ENCODE measurements at regions not wholly inside any gene's neighbourhood (a gene's known extent, or its start where the extent isn't known, plus 50 kb on each side); places are given as distances from the start of the nearest gene placed in this dataset.
"Not testable (repeated sequence)": the region's sequence is repeated elsewhere in the genome, so short reads cannot be mapped to it uniquely, and the experiment has no call there.

GRCh38 chr3:44159696-44160300 is 81.9 kb upstream of the TOPAZ1 start:
- Histone ChIP-seq H4K20me1 (ENCODE audit: insufficient read depth, poor library complexity, severe bottlenecking) (no peaks in the 10 kb centered on the region), H3K4me1 (ENCODE audit: insufficient read depth) (no peaks in the 10 kb centered on the region), H3K79me2 (no peaks in the 10 kb centered on the region), H3K36me3 (replicated peaks; ENCODE audit: insufficient read depth, low read depth) (no peaks in the 10 kb centered on the region), H2AFZ (no peak overlapping the region), H3K27me3 (peaks cover 5% of the 10 kb centered on the region), H3K9me3 (ENCODE audit: low read depth) (no peaks in the 10 kb centered on the region), H3K9me2 (replicated peaks; ENCODE audit: insufficient read depth) (no peaks in the 10 kb centered on the region), H3K27ac (no peak overlapping the region), H3K4me2 (no peak overlapping the region), H3K4me3 (no peak overlapping the region)
- no peak for DNase-seq (ENCODE audit: low spot score)
- TF ChIP-seq CTCF (IDR thresholded peaks at IDR 0.05; ENCODE audit: poor library complexity): no peak
- no peak for TF ChIP-seq EZH2phosphoT487 (IDR thresholded peaks at IDR 0.05; ENCODE audit: low read depth, severe bottlenecking, unreplicated experiment)
- TF ChIP-seq EZH2 (IDR thresholded peaks at IDR 0.05; ENCODE audit: borderline replicate concordance): no peak
- 100% methylated on average over 2 of the region's 2 CpGs for WGBS (ENCODE audit: low lambda C conversion rate, missing lambda C conversion rate)

GRCh38 chr3:44160818-44161217 is 80.9 kb upstream of the TOPAZ1 start:
- WGBS (ENCODE audit: low lambda C conversion rate, missing lambda C conversion rate): 83% methylated on average over 4 of the region's 4 CpGs
- TF ChIP-seq EZH2phosphoT487 (IDR thresholded peaks at IDR 0.05; ENCODE audit: low read depth, severe bottlenecking, unreplicated experiment): no peak
- TF ChIP-seq EZH2 (IDR thresholded peaks at IDR 0.05; ENCODE audit: borderline replicate concordance): no peak
- TF ChIP-seq CTCF (IDR thresholded peaks at IDR 0.05; ENCODE audit: poor library complexity): no peak

GRCh38 chr3:44171891-44172290 is 69.8 kb upstream of the TOPAZ1 start:
- Histone ChIP-seq H3K4me1 (ENCODE audit: insufficient read depth) (no peaks in the 10 kb centered on the region), H3K4me3 (no peak overlapping the region), H3K9me3 (ENCODE audit: low read depth) (no peaks in the 10 kb centered on the region), H3K27ac (no peak overlapping the region), H3K9me2 (replicated peaks; ENCODE audit: insufficient read depth) (no peaks in the 10 kb centered on the region), H3K27me3 (no peaks in the 10 kb centered on the region), H4K20me1 (ENCODE audit: insufficient read depth, poor library complexity, severe bottlenecking) (no peaks in the 10 kb centered on the region), H3K4me2 (no peak overlapping the region), H3K36me3 (replicated peaks; ENCODE audit: insufficient read depth, low read depth) (no peaks in the 10 kb centered on the region), H3K79me2 (no peaks in the 10 kb centered on the region), H2AFZ (no peak overlapping the region)
- DNase-seq (ENCODE audit: low spot score): no peak
- TF ChIP-seq CTCF (IDR thresholded peaks at IDR 0.05; ENCODE audit: poor library complexity) (no peak), EZH2phosphoT487 (IDR thresholded peaks at IDR 0.05; ENCODE audit: low read depth, severe bottlenecking, unreplicated experiment) (no peak), EZH2 (IDR thresholded peaks at IDR 0.05; ENCODE audit: borderline replicate concordance) (no peak)
- WGBS (ENCODE audit: low lambda C conversion rate, missing lambda C conversion rate): 95% methylated on average over 4 of the region's 4 CpGs

More at GRCh38 chr3:44160818-44161217, 80.9 kb upstream of the TOPAZ1 start:
- H3K27ac ChIP-seq: no peak overlapping the region
- H3K27me3 ChIP-seq: peaks cover 5% of the 10 kb centered on the region
- H3K79me2 ChIP-seq: no peaks in the 10 kb centered on the region
- H3K9me2 ChIP-seq (replicated peaks; ENCODE audit: insufficient read depth): no peaks in the 10 kb centered on the region
- H4K20me1 ChIP-seq (ENCODE audit: insufficient read depth, poor library complexity, severe bottlenecking): no peaks in the 10 kb centered on the region
- no peaks in the 10 kb centered on the region for H3K4me1 ChIP-seq (ENCODE audit: insufficient read depth)
- H3K4me3 ChIP-seq: no peak overlapping the region
- no peaks in the 10 kb centered on the region for H3K36me3 ChIP-seq (replicated peaks; ENCODE audit: insufficient read depth, low read depth)
- H3K9me3 ChIP-seq (ENCODE audit: low read depth): no peaks in the 10 kb centered on the region
- H2AFZ ChIP-seq: no peak overlapping the region
- DNase-seq (ENCODE audit: low spot score): no peak
- no peak overlapping the region for H3K4me2 ChIP-seq

- not testable (repeated sequence) for H3K79me2 ChIP-seq; H3K9me3 ChIP-seq (ENCODE audit: low read depth); H4K20me1 ChIP-seq (ENCODE audit: insufficient read depth, poor library complexity, severe bottlenecking); H3K9me2 ChIP-seq (replicated peaks; ENCODE audit: insufficient read depth); H2AFZ ChIP-seq; DNase-seq (ENCODE audit: low spot score); H3K4me3 ChIP-seq; H3K36me3 ChIP-seq (replicated peaks; ENCODE audit: insufficient read depth, low read depth); H3K4me1 ChIP-seq (ENCODE audit: insufficient read depth); H3K27me3 ChIP-seq; H3K4me2 ChIP-seq; H3K27ac ChIP-seq
- 93% methylated on average over 8 of the region's 8 CpGs for WGBS (ENCODE audit: low lambda C conversion rate, missing lambda C conversion rate)
These were observed 69.0 kb upstream of the TOPAZ1 start for GRCh38 chr3:44172701-44173100.

Data from hepatocyte (in vitro differentiated cells).